Testis (tissue), 2 donors: ENCODE measurements at regions not wholly inside any gene's neighbourhood (a gene's known extent, or its start where the extent isn't known, plus 50 kb on each side); places are given as distances from the start of the nearest gene placed in this dataset.
"Not testable (repeated sequence)": the region's sequence is repeated elsewhere in the genome, so short reads cannot be mapped to it uniquely, and the experiment has no call there.

Experiments
- DNase-seq: peaks from one replicate; pipeline ENCODE4 v3.0.0-alpha.2; 2019
- H3K27ac ChIP-seq, 2 donors: fragments of 200-600 bp; sonication (generic); one replicate each; pipeline ENCODE4 v1.5.1; 2019
- H3K27me3 ChIP-seq: fragments of 200-600 bp; sonication (generic); one replicate; pipeline ENCODE4 v1.5.1; 2019
- H3K36me3 ChIP-seq: fragments of 200-600 bp; sonication (generic); one replicate; pipeline ENCODE4 v1.5.1; 2017; ENCODE audit warnings: low read depth; ENCODE audit errors: missing control alignments
- H3K4me1 ChIP-seq: fragments of 200-600 bp; sonication (generic); one replicate; pipeline ENCODE4 v1.5.1; 2019
- H3K4me3 ChIP-seq, 2 donors: fragments of 200-600 bp; sonication (generic); one replicate each; pipeline ENCODE4 v1.5.1; 2017 to 2019
- H3K9me3 ChIP-seq: fragments of 200-600 bp; sonication (generic); one replicate; pipeline ENCODE4 v1.5.1; 2017
- CTCF ChIP-seq, 3 experiments: fragments of 450-650 bp in 2 of 3; fragments of 200-600 bp in 1 of 3; sonication (generic) in 1 of 3; IDR thresholded peaks; one replicate each; pipeline ENCODE4 v1.5.1; 2016 to 2019; ENCODE audit warnings: antibody characterized with exemption in 3 of 3, mild to moderate bottlenecking in 2 of 3, moderate library complexity in 1 of 3
- POLR2A ChIP-seq: fragments of 450-650 bp; IDR thresholded peaks from one replicate; pipeline ENCODE4 v1.6.1; 2017; ENCODE audit warnings: antibody characterized with exemption, mild to moderate bottlenecking, moderate library complexity
- WGBS, 2 donors: methylation state at CpG; one replicate each; pipeline ENCODE4 v1.1.5; 2018; 5-methylcytosine and 5-hydroxymethylcytosine counted together
- intact Hi-C: fragments of 100-400 bp; cut with DNase I; formaldehyde crosslinking; loops from one replicate; pipeline ENCODE4 v1.15.1; 2023; ENCODE audit warnings: low total_unique reads

- no peak overlapping the region for H3K4me3 ChIP-seq
- no peak overlapping the region for H3K27ac ChIP-seq
- H3K27me3 ChIP-seq = no peaks in the 10 kb centered on the region
- no peaks in the 10 kb centered on the region for H3K36me3 ChIP-seq
- H3K9me3 ChIP-seq = no peaks in the 10 kb centered on the region
- intact Hi-C loops = no loop called here
- WGBS, 2 donors = 93 to 100% methylated on average over 2 of the region's 2 CpGs
- H3K4me1 ChIP-seq = no peaks in the 10 kb centered on the region
- DNase-seq = no peak
- TF ChIP-seq POLR2A (no peak), CTCF (IDR thresholded peaks at IDR 0.05) (no peak)
These were observed 233.4 kb downstream of the SQOR start for GRCh38 chr15:45868109-45868691.

- whole genome bisulfite sequencing, 2 donors = 84 to 89% methylated on average over 5 of the region's 5 CpGs
These were observed 234.3 kb downstream of the SQOR start for GRCh38 chr15:45869034-45869668.

GRCh38 chr15:45871121-45871855 is 236.5 kb downstream of the SQOR start:
- Histone ChIP-seq H3K27ac (no peak overlapping the region), H3K36me3 (no peaks in the 10 kb centered on the region), H3K4me1 (no peaks in the 10 kb centered on the region), H3K27me3 (no peaks in the 10 kb centered on the region), H3K9me3 (no peaks in the 10 kb centered on the region), H3K4me3 (no peak overlapping the region)
- no peak for DNase-seq
- WGBS, 2 donors = 71 to 92% methylated on average over 2 to 3 of the region's 3 CpGs
- intact Hi-C loops = no loop called here
- TF ChIP-seq CTCF (IDR thresholded peaks at IDR 0.05) = no peak
- no peak for TF ChIP-seq POLR2A

More at GRCh38 chr15:45869034-45869668, 234.3 kb downstream of the SQOR start:
- DNase-seq = no peak
- H3K4me1 ChIP-seq = no peaks in the 10 kb centered on the region
- no peak overlapping the region for H3K4me3 ChIP-seq
- no peaks in the 10 kb centered on the region for H3K36me3 ChIP-seq
- no peaks in the 10 kb centered on the region for H3K27me3 ChIP-seq
- H3K27ac ChIP-seq = no peak overlapping the region
- no peaks in the 10 kb centered on the region for H3K9me3 ChIP-seq
- intact Hi-C loops = no loop called here
- TF ChIP-seq POLR2A = no peak
- TF ChIP-seq CTCF (IDR thresholded peaks at IDR 0.05) = no peak

- H3K9me3 ChIP-seq = no peaks in the 10 kb centered on the region
- H3K27me3 ChIP-seq = no peaks in the 10 kb centered on the region
- H3K27ac ChIP-seq = no peak overlapping the region
- no peak overlapping the region for H3K4me3 ChIP-seq
- no peaks in the 10 kb centered on the region for H3K36me3 ChIP-seq
- no peaks in the 10 kb centered on the region for H3K4me1 ChIP-seq
- intact Hi-C loops = no loop called here
- WGBS, 2 donors = 65 to 73% methylated on average over 3 of the region's 3 CpGs
- TF ChIP-seq POLR2A (no peak), CTCF (IDR thresholded peaks at IDR 0.05) (no peak)
- DNase-seq = no peak
These were observed 239.0 kb downstream of the SQOR start for GRCh38 chr15:45873781-45874180.

- H3K27me3 ChIP-seq, H3K4me1 ChIP-seq, H3K4me3 ChIP-seq, H3K9me3 ChIP-seq, intact Hi-C loops, H3K36me3 ChIP-seq, H3K27ac ChIP-seq, DNase-seq: not testable (repeated sequence)
- 92 to 93% methylated on average over 2 of the region's 2 CpGs for WGBS, 2 donors
These were observed 239.7 kb downstream of the SQOR start for GRCh38 chr15:45874566-45874965.
